HepG2 (cell line): ENCODE measurements at regions not wholly inside any gene's neighbourhood (a gene's known extent, or its start where the extent isn't known, plus 50 kb on each side); places are given as distances from the start of the nearest gene placed in this dataset.
A peak's percentile ranks its signal among the peaks of the same experiment; 100 is the strongest.

ENCODE experiments used
- AHR ChIP-seq: IDR thresholded peaks from 2 replicates; pipeline ENCODE4 v1.6.1; 2018; ENCODE audit warnings: missing genetic modification reagents, missing compliant biosample characterization
- ARNTL ChIP-seq: sonication (generic); formaldehyde crosslinking; IDR thresholded peaks from 2 replicates; pipeline ENCODE4 v1.4.0; 2020; ENCODE audit warnings: mild to moderate bottlenecking, missing genetic modification reagents
- CENPBD1 ChIP-seq: sonication (generic); formaldehyde crosslinking; IDR thresholded peaks from 2 replicates; pipeline ENCODE4 v1.8.0; 2022; ENCODE audit warnings: missing genetic modification reagents, low read depth, mild to moderate bottlenecking, borderline replicate concordance
- CENPX ChIP-seq: sonication (generic); formaldehyde crosslinking; IDR thresholded peaks from 2 replicates; pipeline ENCODE4 v1.9.0; 2021; ENCODE audit warnings: mild to moderate bottlenecking, missing genetic modification reagents, moderate library complexity
- CHD4 ChIP-seq: fragments of 200-600 bp; sonication (generic); IDR thresholded peaks from 2 replicates; pipeline ENCODE4 v1.7.0; 2017; ENCODE audit warnings: mild to moderate bottlenecking, low read length, borderline replicate concordance
- ELF3 ChIP-seq: IDR thresholded peaks from 2 replicates; pipeline ENCODE4 v1.6.1; 2016; ENCODE audit warnings: missing genetic modification reagents, missing compliant biosample characterization
- FOSL1 ChIP-seq: sonication (generic); formaldehyde crosslinking; IDR thresholded peaks from 2 replicates; pipeline ENCODE4 v1.9.0; 2021; ENCODE audit warnings: missing genetic modification reagents, borderline replicate concordance
- IRF2 ChIP-seq: IDR thresholded peaks from 2 replicates; pipeline ENCODE4 v1.6.1; 2018; ENCODE audit warnings: missing genetic modification reagents, missing compliant biosample characterization
- MAFK ChIP-seq, 2 experiments: IDR thresholded peaks in 1 of 2; conservative IDR thresholded peaks in 1 of 2; 2 replicates each; pipeline ENCODE4 v1.6.1; 2011; ENCODE audit warnings: improper control_type of control experiment in 2 of 2, low read length in 2 of 2
- NBN ChIP-seq: fragments of 450-650 bp; conservative IDR thresholded peaks from 2 replicates; pipeline ENCODE4 v1.6.1; 2017
- NFE2L1 ChIP-seq: sonication (generic); formaldehyde crosslinking; IDR thresholded peaks from 2 replicates; pipeline ENCODE4 v1.4.0; 2020; ENCODE audit warnings: missing genetic modification reagents, mild to moderate bottlenecking, borderline replicate concordance
- REST ChIP-seq, 2 experiments: IDR thresholded peaks; 2 replicates each; pipeline ENCODE4 v1.6.1; 2011 to 2012; ENCODE audit warnings: low read length in 2 of 2, borderline replicate concordance in 1 of 2, low read depth in 1 of 2, mild to moderate bottlenecking in 1 of 2, moderate library complexity in 1 of 2
- RFX3 ChIP-seq: IDR thresholded peaks from 2 replicates; pipeline ENCODE4 v1.6.1; 2016; ENCODE audit warnings: missing biosample characterization, missing genetic modification reagents
- SP5 ChIP-seq: IDR thresholded peaks from 2 replicates; pipeline ENCODE4 v1.6.1; 2016; ENCODE audit warnings: low read depth, borderline replicate concordance
- SRY ChIP-seq: sonication (generic); formaldehyde crosslinking; IDR thresholded peaks from 2 replicates; pipeline ENCODE4 v1.8.0; 2022; ENCODE audit warnings: mild to moderate bottlenecking, missing genetic modification reagents
- TCF7L2 ChIP-seq: IDR thresholded peaks from 2 replicates; pipeline ENCODE4 v1.6.1; 2011; ENCODE audit warnings: mild to moderate bottlenecking, low read depth, low read length, moderate library complexity
- TERF1 ChIP-seq: sonication (generic); formaldehyde crosslinking; IDR thresholded peaks from 2 replicates; pipeline ENCODE4 v1.8.0; 2022; ENCODE audit warnings: mild to moderate bottlenecking, missing genetic modification reagents, moderate library complexity
- THAP11 ChIP-seq: IDR thresholded peaks from 2 replicates; pipeline ENCODE4 v1.6.1; 2016; ENCODE audit warnings: missing biosample characterization, missing genetic modification reagents
- ZBTB20 ChIP-seq: sonication (generic); formaldehyde crosslinking; IDR thresholded peaks from 2 replicates; pipeline ENCODE4 v1.8.1; 2023; ENCODE audit warnings: missing genetic modification reagents, low read depth, mild to moderate bottlenecking, borderline replicate concordance
- ZC3H4 ChIP-seq: sonication (generic); formaldehyde crosslinking; IDR thresholded peaks from 2 replicates; pipeline ENCODE4 v1.4.0; 2020; ENCODE audit warnings: missing genetic modification reagents, borderline replicate concordance
- ZNF256 ChIP-seq: sonication (generic); formaldehyde crosslinking; conservative IDR thresholded peaks from 2 replicates; pipeline ENCODE4 v1.4.0; 2020; ENCODE audit warnings: missing genetic modification reagents
- ZNF275 ChIP-seq: sonication (generic); formaldehyde crosslinking; IDR thresholded peaks from 2 replicates; pipeline ENCODE4 v1.8.0; 2022; ENCODE audit warnings: missing genetic modification reagents, mild to moderate bottlenecking, inconsistent platforms, borderline replicate concordance
- ZNF441 ChIP-seq: sonication (generic); formaldehyde crosslinking; IDR thresholded peaks from 2 replicates; pipeline ENCODE4 v1.7.0; 2021; ENCODE audit warnings: missing genetic modification reagents, borderline replicate concordance
- ZNF703 ChIP-seq: sonication (generic); formaldehyde crosslinking; IDR thresholded peaks from 2 replicates; pipeline ENCODE4 v1.5.1; 2020; ENCODE audit warnings: missing genetic modification reagents, mild to moderate bottlenecking, moderate library complexity, borderline replicate concordance
- ZNF776 ChIP-seq: sonication (generic); formaldehyde crosslinking; IDR thresholded peaks from 2 replicates; pipeline ENCODE4 v1.4.0; 2020; ENCODE audit warnings: mild to moderate bottlenecking, missing genetic modification reagents

GRCh38 chr2:190136259-190136658 is 73.7 kb upstream of the MSTN start (continued):
- TF ChIP-seq ZNF275 (no peak), ZNF703 (CRISPR knock-in tag) (no peak), THAP11 (no peak), ZBTB20 (CRISPR knock-in tag) (peak; percentile 32; the same call in 1 of the 2 replicates), REST (IDR thresholded peaks at IDR 0.05; ENCODE audit: borderline replicate concordance in 1 of 2, low read depth in 1 of 2, low read length in 2 of 2) (no peak), MAFK (conservative IDR thresholded peaks at IDR 0.05 in 1 of 2, IDR thresholded peaks at IDR 0.05 in 1 of 2; ENCODE audit: low read length in 2 of 2) (no peak), ZC3H4 (CRISPR knock-in tag) (no peak), SRY (CRISPR knock-in tag) (no peak), ELF3 (peak; percentile 99), ZNF776 (CRISPR knock-in tag) (no peak), FOSL1 (no peak), ZNF441 (no peak), ARNTL (no peak), ZNF256 (CRISPR knock-in tag) (no peak), IRF2 (CRISPR knock-in tag) (peak; percentile 54; the same call in 1 of the 2 replicates), TERF1 (CRISPR knock-in tag) (no peak), CHD4 (no peak), SP5 (no peak), TCF7L2 (no peak), AHR (CRISPR knock-in tag) (no peak), RFX3 (CRISPR knock-in tag) (no peak), CENPBD1 (CRISPR knock-in tag) (no peak), NFE2L1 (CRISPR knock-in tag) (no peak), CENPX (CRISPR knock-in tag) (no peak), NBN (no peak)
